K562 (cell line): ENCODE measurements at regions not wholly inside any gene's neighbourhood (a gene's known extent, or its start where the extent isn't known, plus 50 kb on each side); places are given as distances from the start of the nearest gene placed in this dataset.

ENCODE experiments used
- HDAC1 ChIP-seq, 2 experiments: fragments of 450-650 bp; IDR thresholded peaks; 2 replicates each; pipeline ENCODE4 v1.6.1; 2016 to 2017; ENCODE audit warnings: inconsistent platforms in 1 of 2, mild to moderate bottlenecking in 1 of 2, moderate library complexity in 1 of 2
- JUNB ChIP-seq: fragments of 450-650 bp; formaldehyde crosslinking; conservative IDR thresholded peaks from 2 replicates; pipeline ENCODE4 v1.4.0; 2020; ENCODE audit warnings: mild to moderate bottlenecking
- MYC ChIP-seq, 2 experiments: fragments of 250-450 bp in 1 of 2; sonication (Bioruptor Pico) in 1 of 2; IDR thresholded peaks; 2 replicates each; pipeline versions ENCODE4 v1.5.1 to v1.6.1; 2012 to 2021; ENCODE audit warnings: low read depth in 2 of 2, borderline replicate concordance in 1 of 2, improper control_type of control experiment in 1 of 2, low read length in 1 of 2, mild to moderate bottlenecking in 1 of 2, moderate library complexity in 1 of 2
- PCBP1 ChIP-seq: fragments of 200-400 bp; formaldehyde crosslinking; IDR thresholded peaks from 2 replicates; pipeline ENCODE4 v1.6.1; 2018; ENCODE audit warnings: mild to moderate bottlenecking, low read depth, low read length; ENCODE audit not compliant: poor library complexity, severe bottlenecking
- RBBP5 ChIP-seq: fragments of 200-600 bp; sonication (generic); IDR thresholded peaks from 2 replicates; pipeline ENCODE4 v1.6.1; 2012; ENCODE audit warnings: borderline replicate concordance, mild to moderate bottlenecking, low read length, control low read depth, inconsistent platforms; ENCODE audit not compliant: insufficient read depth, poor library complexity, severe bottlenecking
- RFX7 ChIP-seq: fragments of 250-450 bp; sonication (Bioruptor Pico); IDR thresholded peaks from 2 replicates; pipeline ENCODE4 v1.5.1; 2021; ENCODE audit warnings: mild to moderate bottlenecking
- SOX6 ChIP-seq: fragments of 450-650 bp; IDR thresholded peaks from 2 replicates; pipeline ENCODE4 v1.6.1; 2014; ENCODE audit warnings: mild to moderate bottlenecking
- TFAM ChIP-seq: fragments of 250-450 bp; sonication (Bioruptor Pico); conservative IDR thresholded peaks from 2 replicates; pipeline ENCODE4 v1.5.0; 2021; ENCODE audit warnings: mild to moderate bottlenecking, moderate library complexity
- YBX1 ChIP-seq: fragments of 450-650 bp; IDR thresholded peaks from 2 replicates; pipeline ENCODE4 v1.7.1; 2016; ENCODE audit warnings: mild to moderate bottlenecking
- TF ChIP-seq, protein P1 (sequence below): sonication (generic); formaldehyde crosslinking; IDR thresholded peaks from 2 replicates; pipeline ENCODE4 v1.5.0; 2020; ENCODE audit warnings: missing genetic modification reagents
- TF ChIP-seq, protein P2 (sequence below): sonication (generic); formaldehyde crosslinking; IDR thresholded peaks from 2 replicates; pipeline ENCODE4 v1.9.0; 2022; ENCODE audit warnings: mild to moderate bottlenecking, missing genetic modification reagents
- TF ChIP-seq, protein P3 (sequence below): sonication (generic); formaldehyde crosslinking; IDR thresholded peaks from 2 replicates; pipeline ENCODE4 v1.8.0; 2023; ENCODE audit warnings: mild to moderate bottlenecking, missing genetic modification reagents
- TF ChIP-seq, protein P4 (sequence below), 2 experiments: IDR thresholded peaks in 1 of 2; conservative IDR thresholded peaks in 1 of 2; 2 replicates each; pipeline ENCODE4 v1.6.1; 2016; ENCODE audit warnings: low read depth in 2 of 2, mild to moderate bottlenecking in 1 of 2, missing compliant biosample characterization in 1 of 2, missing genetic modification characterization in 1 of 2, moderate library complexity in 1 of 2

DNA sequence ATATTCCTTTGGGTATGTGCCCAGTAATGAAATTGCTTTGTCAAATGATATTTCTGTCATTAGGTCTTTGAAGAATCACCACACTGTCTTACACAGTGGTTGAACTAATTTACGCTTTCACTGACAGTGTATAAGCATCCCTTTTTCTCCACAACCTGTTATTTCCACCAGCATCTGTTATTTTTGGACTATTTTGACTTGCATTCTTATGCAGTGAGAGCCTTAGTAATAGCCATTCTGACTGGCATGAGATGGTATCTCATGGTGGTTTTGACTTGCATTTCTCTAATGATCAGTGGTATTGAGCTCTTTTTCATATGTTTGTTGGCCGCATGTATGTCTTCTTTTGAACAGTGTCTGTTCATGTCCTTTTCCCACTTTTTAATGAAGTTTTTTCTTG lies 92.0 kb upstream of the SPATA13 start:
- TF ChIP-seq, protein P1, sequence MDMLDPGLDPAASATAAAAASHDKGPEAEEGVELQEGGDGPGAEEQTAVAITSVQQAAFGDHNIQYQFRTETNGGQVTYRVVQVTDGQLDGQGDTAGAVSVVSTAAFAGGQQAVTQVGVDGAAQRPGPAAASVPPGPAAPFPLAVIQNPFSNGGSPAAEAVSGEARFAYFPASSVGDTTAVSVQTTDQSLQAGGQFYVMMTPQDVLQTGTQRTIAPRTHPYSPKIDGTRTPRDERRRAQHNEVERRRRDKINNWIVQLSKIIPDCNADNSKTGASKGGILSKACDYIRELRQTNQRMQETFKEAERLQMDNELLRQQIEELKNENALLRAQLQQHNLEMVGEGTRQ: no peak
- TF ChIP-seq JUNB (CRISPR knock-in tag) (no peak), PCBP1 (no peak), RFX7 (CRISPR knock-in tag) (no peak), TFAM (CRISPR knock-in tag) (no peak), YBX1 (no peak), HDAC1 (IDR thresholded peaks at IDR 0.05) (no peak), MYC (IDR thresholded peaks at IDR 0.05; ENCODE audit: low read depth, low read length) (no peak), MYC (CRISPR knock-in tag; IDR thresholded peaks at IDR 0.05; ENCODE audit: borderline replicate concordance, low read depth) (no peak), RBBP5 (no peak), SOX6 (no peak)
- TF ChIP-seq, protein P2, sequence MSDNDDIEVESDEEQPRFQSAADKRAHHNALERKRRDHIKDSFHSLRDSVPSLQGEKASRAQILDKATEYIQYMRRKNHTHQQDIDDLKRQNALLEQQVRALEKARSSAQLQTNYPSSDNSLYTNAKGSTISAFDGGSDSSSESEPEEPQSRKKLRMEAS: no peak
- TF ChIP-seq, protein P3, sequence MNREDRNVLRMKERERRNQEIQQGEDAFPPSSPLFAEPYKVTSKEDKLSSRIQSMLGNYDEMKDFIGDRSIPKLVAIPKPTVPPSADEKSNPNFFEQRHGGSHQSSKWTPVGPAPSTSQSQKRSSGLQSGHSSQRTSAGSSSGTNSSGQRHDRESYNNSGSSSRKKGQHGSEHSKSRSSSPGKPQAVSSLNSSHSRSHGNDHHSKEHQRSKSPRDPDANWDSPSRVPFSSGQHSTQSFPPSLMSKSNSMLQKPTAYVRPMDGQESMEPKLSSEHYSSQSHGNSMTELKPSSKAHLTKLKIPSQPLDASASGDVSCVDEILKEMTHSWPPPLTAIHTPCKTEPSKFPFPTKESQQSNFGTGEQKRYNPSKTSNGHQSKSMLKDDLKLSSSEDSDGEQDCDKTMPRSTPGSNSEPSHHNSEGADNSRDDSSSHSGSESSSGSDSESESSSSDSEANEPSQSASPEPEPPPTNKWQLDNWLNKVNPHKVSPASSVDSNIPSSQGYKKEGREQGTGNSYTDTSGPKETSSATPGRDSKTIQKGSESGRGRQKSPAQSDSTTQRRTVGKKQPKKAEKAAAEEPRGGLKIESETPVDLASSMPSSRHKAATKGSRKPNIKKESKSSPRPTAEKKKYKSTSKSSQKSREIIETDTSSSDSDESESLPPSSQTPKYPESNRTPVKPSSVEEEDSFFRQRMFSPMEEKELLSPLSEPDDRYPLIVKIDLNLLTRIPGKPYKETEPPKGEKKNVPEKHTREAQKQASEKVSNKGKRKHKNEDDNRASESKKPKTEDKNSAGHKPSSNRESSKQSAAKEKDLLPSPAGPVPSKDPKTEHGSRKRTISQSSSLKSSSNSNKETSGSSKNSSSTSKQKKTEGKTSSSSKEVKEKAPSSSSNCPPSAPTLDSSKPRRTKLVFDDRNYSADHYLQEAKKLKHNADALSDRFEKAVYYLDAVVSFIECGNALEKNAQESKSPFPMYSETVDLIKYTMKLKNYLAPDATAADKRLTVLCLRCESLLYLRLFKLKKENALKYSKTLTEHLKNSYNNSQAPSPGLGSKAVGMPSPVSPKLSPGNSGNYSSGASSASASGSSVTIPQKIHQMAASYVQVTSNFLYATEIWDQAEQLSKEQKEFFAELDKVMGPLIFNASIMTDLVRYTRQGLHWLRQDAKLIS (CRISPR knock-in tag): no peak
- TF ChIP-seq, protein P4, sequence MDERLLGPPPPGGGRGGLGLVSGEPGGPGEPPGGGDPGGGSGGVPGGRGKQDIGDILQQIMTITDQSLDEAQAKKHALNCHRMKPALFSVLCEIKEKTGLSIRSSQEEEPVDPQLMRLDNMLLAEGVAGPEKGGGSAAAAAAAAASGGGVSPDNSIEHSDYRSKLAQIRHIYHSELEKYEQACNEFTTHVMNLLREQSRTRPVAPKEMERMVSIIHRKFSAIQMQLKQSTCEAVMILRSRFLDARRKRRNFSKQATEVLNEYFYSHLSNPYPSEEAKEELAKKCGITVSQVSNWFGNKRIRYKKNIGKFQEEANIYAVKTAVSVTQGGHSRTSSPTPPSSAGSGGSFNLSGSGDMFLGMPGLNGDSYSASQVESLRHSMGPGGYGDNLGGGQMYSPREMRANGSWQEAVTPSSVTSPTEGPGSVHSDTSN (CRISPR knock-in tag; IDR thresholded peaks at IDR 0.05; ENCODE audit: low read depth): no peak
- TF ChIP-seq, protein P4 (tag; conservative IDR thresholded peaks at IDR 0.05; ENCODE audit: low read depth): no peak
